Sigmoid colon (tissue), 4 donors: ENCODE measurements at regions not wholly inside any gene's neighbourhood (a gene's known extent, or its start where the extent isn't known, plus 50 kb on each side); places are given as distances from the start of the nearest gene placed in this dataset.
"Not testable (repeated sequence)": the region's sequence is repeated elsewhere in the genome, so short reads cannot be mapped to it uniquely, and the experiment has no call there.

ENCODE experiments used
- CTCF ChIP-seq, 4 experiments: fragments of 450-650 bp in 3 of 4; fragments of 200-600 bp in 1 of 4; IDR thresholded peaks; one replicate each; pipeline ENCODE4 v1.5.1; 2016 to 2019; ENCODE audit warnings: antibody characterized with exemption in 4 of 4, mild to moderate bottlenecking in 3 of 4, moderate library complexity in 2 of 4
- EP300 ChIP-seq, 4 donors: sonication (generic); formaldehyde crosslinking; IDR thresholded peaks; one replicate each; pipeline ENCODE4 v1.6.1; 2017; ENCODE audit warnings: antibody characterized with exemption in 4 of 4
- POLR2A ChIP-seq, 2 donors: fragments of 450-650 bp; IDR thresholded peaks; one replicate each; pipeline ENCODE4 v1.6.1; 2016; ENCODE audit warnings: antibody characterized with exemption in 2 of 2, mild to moderate bottlenecking in 2 of 2, moderate library complexity in 2 of 2
- POLR2AphosphoS5 ChIP-seq, 4 donors: sonication (generic); formaldehyde crosslinking; IDR thresholded peaks; one replicate each; pipeline ENCODE4 v1.6.1; 2017; ENCODE audit warnings: antibody characterized with exemption in 4 of 4

GRCh38 chr10:52403801-52404200, 89.7 kb downstream of the DKK1 start:
- not testable (repeated sequence) for TF ChIP-seq CTCF, POLR2A, EP300, POLR2AphosphoS5 (IDR thresholded peaks at IDR 0.05)
